GM19324 (cell line): ENCODE measurements at regions not wholly inside any gene's neighbourhood (a gene's known extent, or its start where the extent isn't known, plus 50 kb on each side); places are given as distances from the start of the nearest gene placed in this dataset.
"Not testable (repeated sequence)": the region's sequence is repeated elsewhere in the genome, so short reads cannot be mapped to it uniquely, and the experiment has no call there.

Experiments
- ATAC-seq: cut with Tn5 transposase; IDR thresholded peaks from one replicate; pipeline ENCODE4 v1.9.1; 2021; ENCODE audit warnings: mild to moderate bottlenecking, moderate library complexity; ENCODE audit not compliant: unreplicated experiment, low FRiP score

GRCh38 chr10:2925631-2926030, 141.7 kb upstream of the PFKP start:
- ATAC-seq, result no peak

GRCh38 chr10:2924431-2924830, 142.9 kb upstream of the PFKP start:
- no peak for ATAC-seq

- ATAC-seq, result no peak
These were observed 145.2 kb upstream of the PFKP start for GRCh38 chr10:2921956-2922680.

- ATAC-seq, result no peak
These were observed 146.7 kb upstream of the PFKP start for GRCh38 chr10:2920637-2921036.

- no peak for ATAC-seq
These were observed 147.2 kb upstream of the PFKP start for GRCh38 chr10:2920168-2920567.

- ATAC-seq, result no peak
These were observed 148.3 kb upstream of the PFKP start for GRCh38 chr10:2919016-2919415.

- ATAC-seq, result no peak
These were observed 148.9 kb upstream of the PFKP start for GRCh38 chr10:2918489-2918888.

GRCh38 chr10:2917926-2918325, 149.4 kb upstream of the PFKP start:
- no peak for ATAC-seq

GRCh38 chr10:2915412-2915811, 151.9 kb upstream of the PFKP start:
- ATAC-seq, result no peak

GRCh38 chr10:2914741-2915140, 152.6 kb upstream of the PFKP start:
- ATAC-seq, result no peak

- no peak for ATAC-seq
These were observed 153.9 kb upstream of the PFKP start for GRCh38 chr10:2913474-2913873.

GRCh38 chr10:2910656-2911055, 156.7 kb upstream of the PFKP start:
- no peak for ATAC-seq

GRCh38 chr10:2909921-2910320, 157.4 kb upstream of the PFKP start:
- ATAC-seq, result no peak

GRCh38 chr10:2908851-2909630, 158.3 kb upstream of the PFKP start:
- no peak for ATAC-seq

- no peak for ATAC-seq
These were observed 160.4 kb upstream of the PFKP start for GRCh38 chr10:2906974-2907373.

GRCh38 chr10:2905851-2906250, 161.5 kb upstream of the PFKP start:
- no peak for ATAC-seq

GRCh38 chr10:2900530-2900929, 166.8 kb upstream of the PFKP start:
- ATAC-seq, result no peak

- ATAC-seq, result no peak
These were observed 167.9 kb upstream of the PFKP start for GRCh38 chr10:2899246-2899951.

GRCh38 chr10:2898509-2898860, 168.9 kb upstream of the PFKP start:
- ATAC-seq, result no peak

GRCh38 chr10:2897619-2898508, 169.5 kb upstream of the PFKP start:
- no peak for ATAC-seq

- not testable (repeated sequence) for ATAC-seq
These were observed 171.0 kb upstream of the PFKP start for GRCh38 chr10:2896334-2896733.
